ENCODE measurements at regions not wholly inside any gene's neighbourhood (a gene's known extent, or its start where the extent isn't known, plus 50 kb on each side); places are given as distances from the start of the nearest gene placed in this dataset.
A peak's percentile ranks its signal among the peaks of the same experiment; 100 is the strongest.

DNA sequence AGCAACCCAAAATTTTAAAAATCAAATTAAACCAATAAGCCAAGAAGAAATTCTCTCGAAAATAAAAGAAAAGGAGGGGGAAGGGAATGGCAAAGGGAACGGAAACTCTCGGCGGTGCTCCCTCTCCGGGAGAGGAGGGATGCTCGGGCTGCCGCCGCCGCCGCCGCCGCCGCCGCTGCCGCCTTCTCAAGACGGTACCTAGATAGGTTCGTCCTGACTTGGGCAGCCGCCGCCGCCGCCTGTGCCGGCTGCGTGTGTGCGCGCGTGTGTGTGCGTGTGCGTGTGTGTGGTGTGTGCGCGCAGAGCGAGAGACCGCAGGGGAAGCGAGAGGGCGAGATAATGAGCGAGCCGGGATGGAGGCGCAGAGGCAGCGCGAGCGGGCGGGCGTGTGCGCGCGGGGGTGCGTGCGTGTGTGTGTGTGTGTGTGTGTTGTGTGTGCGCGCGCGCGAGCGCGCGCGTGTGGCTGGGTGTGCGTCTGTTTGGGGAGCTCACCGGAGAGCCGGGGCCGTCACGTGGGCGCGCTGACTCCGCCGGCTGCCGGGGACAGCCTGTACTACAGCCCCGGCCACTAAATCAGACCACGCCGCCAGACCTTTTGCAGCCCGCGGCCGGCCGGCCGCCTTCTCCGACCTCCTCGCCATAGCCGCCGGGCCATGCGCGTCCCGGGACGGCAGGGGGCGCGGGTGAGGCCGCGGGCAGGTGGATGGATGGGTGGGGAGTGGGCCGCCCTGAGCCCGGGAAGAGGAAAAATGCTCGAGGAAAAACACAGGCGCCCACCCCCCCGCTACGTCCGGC lies 111.6 kb downstream of the DHX15 start:
- peaks cover 18% of the 10 kb centered on the region for H3K27me3 ChIP-seq (ENCODE audit: control insufficient read depth, insufficient read depth, low read length)

DNA sequence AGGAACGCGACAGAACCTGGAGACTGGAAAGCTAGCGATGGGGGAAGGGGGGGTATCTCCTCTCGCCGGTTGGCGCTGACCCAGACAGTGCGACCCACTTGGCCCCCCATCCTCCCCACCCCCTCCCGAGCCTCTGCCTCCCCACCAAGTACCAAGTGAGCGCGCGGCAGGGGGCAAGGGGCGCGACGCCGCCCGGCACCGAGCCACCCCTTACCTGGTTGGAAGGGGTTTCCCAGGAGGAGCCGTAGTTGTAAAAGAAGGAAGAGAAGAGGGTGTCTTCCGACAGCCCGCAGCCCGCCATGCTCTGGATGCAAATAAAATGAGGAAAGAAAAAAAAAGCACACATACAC lies 112.2 kb downstream of the DHX15 start:
- peaks cover 56 to 58% of the 10 kb centered on the region in 2 donors for H3K27me3 Mint-ChIP-seq (ENCODE audit: low read depth in 2 of 2)
- WGBS (ENCODE audit: insufficient coverage) = 0% methylated on average over 7 of the region's 21 CpGs
- H3K4me1 Mint-ChIP-seq = peaks cover 37 to 39% of the 10 kb centered on the region in 2 donors
- Histone ChIP-seq H3K4me3 (ENCODE audit: low read length) (peak overlapping the region; percentile 34), H3K36me3 (ENCODE audit: control insufficient read depth, insufficient read depth, low read length) (no peaks in the 10 kb centered on the region), H3K27ac (ENCODE audit: low read length) (no peak overlapping the region), H3K9me3 (ENCODE audit: control insufficient read depth, insufficient read depth, low read length) (no peaks in the 10 kb centered on the region), H3K4me1 (ENCODE audit: control insufficient read depth, insufficient read depth, low read length) (peaks cover 30% of the 10 kb centered on the region), H3K27me3 (ENCODE audit: control insufficient read depth, insufficient read depth, low read length) (peaks cover 21% of the 10 kb centered on the region)
- peak overlapping the region; percentile 93 for H3K4me3 Mint-ChIP-seq
- intact Hi-C loops (cut with micrococcal nuclease) = loop anchor here (5.0 kb wide), 1 partner anchor 110 kb away; the partner anchor contains the start of gene DHX15
- no peaks in the 10 kb centered on the region for H3K9me3 Mint-ChIP-seq
- TF ChIP-seq CTCF (IDR thresholded peaks at IDR 0.05) = no peak
- DNase-seq = peak in 1 of 2 donors; percentile 4
- H3K27ac Mint-ChIP-seq = peak overlapping the region; percentile 70 to 82
- ATAC-seq = no peak
- no peaks in the 10 kb centered on the region for H3K36me3 Mint-ChIP-seq

More for the DNA sequence above, 111.6 kb downstream of the DHX15 start:
- under 1% methylated on average over 92 of the region's 93 CpGs for WGBS (ENCODE audit: insufficient coverage)
- peak overlapping the region; percentile 70 to 82 for H3K27ac Mint-ChIP-seq
- no peaks in the 10 kb centered on the region for H3K36me3 ChIP-seq (ENCODE audit: control insufficient read depth, insufficient read depth, low read length)
- intact Hi-C loops (cut with micrococcal nuclease) = loop anchor here (5.0 kb wide), 1 partner anchor 110 kb away; the partner anchor contains the start of gene DHX15
- peaks cover 37 to 39% of the 10 kb centered on the region in 2 donors for H3K4me1 Mint-ChIP-seq
- H3K4me3 Mint-ChIP-seq = peak overlapping the region; percentile 93
- no peaks in the 10 kb centered on the region for H3K36me3 Mint-ChIP-seq
- H3K4me3 ChIP-seq (ENCODE audit: low read length) = peak overlapping the region; percentile 34
- no peaks in the 10 kb centered on the region for H3K9me3 ChIP-seq (ENCODE audit: control insufficient read depth, insufficient read depth, low read length)
- no peak overlapping the region for H3K27ac ChIP-seq (ENCODE audit: low read length)
- H3K9me3 Mint-ChIP-seq = no peaks in the 10 kb centered on the region
- peak; percentile 45 to 79 for DNase-seq
- peaks cover 54 to 58% of the 10 kb centered on the region in 2 donors for H3K27me3 Mint-ChIP-seq (ENCODE audit: low read depth in 2 of 2)
- no peak for TF ChIP-seq CTCF (IDR thresholded peaks at IDR 0.05)
- H3K4me1 ChIP-seq (ENCODE audit: control insufficient read depth, insufficient read depth, low read length) = peaks cover 30% of the 10 kb centered on the region
- ATAC-seq = peak; percentile 66 to 76 (median 71)

DNA sequence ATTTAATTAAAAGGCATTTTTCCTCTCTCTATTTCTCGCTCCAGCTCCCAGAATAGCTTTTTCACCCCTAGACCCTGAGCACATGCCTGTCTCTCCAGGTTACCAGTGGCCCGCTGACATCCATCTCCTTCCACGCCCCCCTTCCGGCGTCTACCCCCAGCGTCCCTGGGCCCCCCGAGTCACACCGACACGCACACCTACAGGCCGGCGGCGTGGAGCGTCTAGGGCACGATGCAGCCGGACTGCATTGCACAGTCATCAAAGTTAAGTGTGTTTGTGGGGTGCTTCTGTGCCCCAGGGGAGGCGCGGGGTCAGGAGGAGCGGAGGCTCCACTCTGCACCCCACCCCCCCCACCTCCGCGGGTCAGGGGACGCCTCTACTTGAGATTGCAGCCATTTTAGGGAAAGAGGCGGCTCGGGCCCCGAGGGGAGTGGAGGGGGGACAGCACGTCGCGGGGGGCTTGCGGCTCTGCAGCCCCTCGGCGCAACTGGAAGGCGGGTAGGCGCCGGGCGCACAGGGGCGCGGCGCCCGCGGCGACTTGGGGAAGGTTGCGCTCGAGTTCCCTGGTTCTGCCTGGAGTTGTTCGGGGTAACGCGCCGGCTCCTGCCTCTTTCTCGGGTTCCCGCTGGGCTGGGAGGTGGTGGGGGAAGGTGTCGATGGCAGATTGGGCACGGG lies 112.7 kb downstream of the DHX15 start:
- peaks cover 37 to 39% of the 10 kb centered on the region in 2 donors for H3K4me1 Mint-ChIP-seq
- DNase-seq (peak in 1 of 2 donors; percentile 8), ATAC-seq (no peak)
- H3K27me3 Mint-ChIP-seq (ENCODE audit: low read depth in 2 of 2) = peaks cover 57 to 59% of the 10 kb centered on the region in 2 donors
- intact Hi-C loops (cut with micrococcal nuclease) = loop anchor here (5.0 kb wide), 1 partner anchor 111 kb away; the partner anchor contains the start of gene DHX15
- no peaks in the 10 kb centered on the region for H3K9me3 Mint-ChIP-seq
- peak overlapping the region in 1 of 2 donors; percentile 82 for H3K27ac Mint-ChIP-seq
- no peaks in the 10 kb centered on the region for H3K9me3 ChIP-seq (ENCODE audit: control insufficient read depth, insufficient read depth, low read length)
- peaks cover 30% of the 10 kb centered on the region for H3K4me1 ChIP-seq (ENCODE audit: control insufficient read depth, insufficient read depth, low read length)
- no peak for TF ChIP-seq CTCF (IDR thresholded peaks at IDR 0.05)
- no peaks in the 10 kb centered on the region for H3K36me3 ChIP-seq (ENCODE audit: control insufficient read depth, insufficient read depth, low read length)
- H3K4me3 ChIP-seq (ENCODE audit: low read length) = peak overlapping the region; percentile 34
- H3K36me3 Mint-ChIP-seq = no peaks in the 10 kb centered on the region
- peak overlapping the region; percentile 93 for H3K4me3 Mint-ChIP-seq
- peaks cover 22% of the 10 kb centered on the region for H3K27me3 ChIP-seq (ENCODE audit: control insufficient read depth, insufficient read depth, low read length)
- no peak overlapping the region for H3K27ac ChIP-seq (ENCODE audit: low read length)
- under 1% methylated on average over 43 of the region's 50 CpGs for WGBS (ENCODE audit: insufficient coverage)
